Tibial artery (tissue), 4 donors: ENCODE measurements at regions not wholly inside any gene's neighbourhood (a gene's known extent, or its start where the extent isn't known, plus 50 kb on each side); places are given as distances from the start of the nearest gene placed in this dataset.

Experiments used
- DNase-seq, 2 donors: peaks; one replicate each; pipeline ENCODE4 v3.0.0-alpha.2; 2019
- H3K27ac ChIP-seq, 2 donors: fragments of 200-600 bp; sonication (generic) in 1 of 2; 1 replicate in 1 of 2; 2 replicates in 1 of 2; pipeline ENCODE4 v1.5.1; 2018 to 2019; ENCODE audit warnings: mild to moderate bottlenecking in 1 of 2
- H3K27me3 ChIP-seq, 2 donors: fragments of 200-600 bp; sonication (generic) in 1 of 2; one replicate each; pipeline versions ENCODE4 v1.5.1 to v1.6.0; 2016 to 2019
- H3K36me3 ChIP-seq, 3 donors: fragments of 200-600 bp; sonication (generic) in 2 of 3; one replicate each; pipeline ENCODE4 v1.5.1; 2016 to 2019; ENCODE audit warnings: mild to moderate bottlenecking in 2 of 3
- H3K4me1 ChIP-seq, 4 donors: fragments of 200-600 bp; sonication (generic) in 2 of 4; 1 replicate in 3 of 4; 2 replicates in 1 of 4; pipeline ENCODE4 v1.5.1; 2016 to 2019
- H3K4me3 ChIP-seq, 2 donors: fragments of 200-600 bp; sonication (generic) in 1 of 2; 1 replicate in 1 of 2; 2 replicates in 1 of 2; pipeline ENCODE4 v1.5.1; 2018 to 2019; ENCODE audit warnings: mild to moderate bottlenecking in 2 of 2
- H3K9me3 ChIP-seq, 3 donors: fragments of 200-600 bp; sonication (generic) in 1 of 3; one replicate each; pipeline ENCODE4 v1.5.1; 2016 to 2019
- intact Hi-C: fragments of 100-400 bp; cut with DNase I; formaldehyde crosslinking; loops from one replicate; pipeline ENCODE4 v1.15.0; 2023; ENCODE audit warnings: low total_unique reads
- TF ChIP-seq, protein P1 (sequence below), 2 experiments: fragments of 200-600 bp in 1 of 2; fragments of 450-650 bp in 1 of 2; IDR thresholded peaks; one replicate each; pipeline ENCODE4 v1.5.1; 2017 to 2019; ENCODE audit warnings: antibody characterized with exemption in 2 of 2, mild to moderate bottlenecking in 1 of 2, moderate library complexity in 1 of 2

DNA sequence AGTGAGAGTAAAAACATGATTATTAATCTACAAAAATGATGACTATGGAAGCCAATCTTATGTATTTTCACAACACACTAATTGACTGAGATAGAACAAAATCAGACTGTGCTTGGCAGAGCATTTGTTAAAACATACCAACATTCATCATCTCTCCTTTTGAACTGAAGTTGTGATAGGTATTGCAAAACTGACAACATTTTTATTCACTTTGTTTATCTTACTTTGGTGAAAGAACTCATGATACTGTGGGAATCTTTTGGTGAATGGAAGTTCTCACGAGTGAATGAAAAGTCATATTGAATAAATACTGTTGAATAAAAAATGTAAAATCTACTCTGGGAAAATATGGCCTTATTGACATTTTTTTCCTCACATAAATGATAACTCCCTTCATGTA is 1430.2 kb upstream of the PIK3C3 start:
- TF ChIP-seq, protein P1, sequence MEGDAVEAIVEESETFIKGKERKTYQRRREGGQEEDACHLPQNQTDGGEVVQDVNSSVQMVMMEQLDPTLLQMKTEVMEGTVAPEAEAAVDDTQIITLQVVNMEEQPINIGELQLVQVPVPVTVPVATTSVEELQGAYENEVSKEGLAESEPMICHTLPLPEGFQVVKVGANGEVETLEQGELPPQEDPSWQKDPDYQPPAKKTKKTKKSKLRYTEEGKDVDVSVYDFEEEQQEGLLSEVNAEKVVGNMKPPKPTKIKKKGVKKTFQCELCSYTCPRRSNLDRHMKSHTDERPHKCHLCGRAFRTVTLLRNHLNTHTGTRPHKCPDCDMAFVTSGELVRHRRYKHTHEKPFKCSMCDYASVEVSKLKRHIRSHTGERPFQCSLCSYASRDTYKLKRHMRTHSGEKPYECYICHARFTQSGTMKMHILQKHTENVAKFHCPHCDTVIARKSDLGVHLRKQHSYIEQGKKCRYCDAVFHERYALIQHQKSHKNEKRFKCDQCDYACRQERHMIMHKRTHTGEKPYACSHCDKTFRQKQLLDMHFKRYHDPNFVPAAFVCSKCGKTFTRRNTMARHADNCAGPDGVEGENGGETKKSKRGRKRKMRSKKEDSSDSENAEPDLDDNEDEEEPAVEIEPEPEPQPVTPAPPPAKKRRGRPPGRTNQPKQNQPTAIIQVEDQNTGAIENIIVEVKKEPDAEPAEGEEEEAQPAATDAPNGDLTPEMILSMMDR (IDR thresholded peaks at IDR 0.05), result no peak
- Histone ChIP-seq H3K4me3 (no peak overlapping the region), H3K36me3 (no peaks in the 10 kb centered on the region), H3K27ac (no peak overlapping the region), H3K27me3 (no peaks in the 10 kb centered on the region), H3K9me3 (no peaks in the 10 kb centered on the region), H3K4me1 (no peaks in the 10 kb centered on the region)
- DNase-seq, result no peak
- intact Hi-C loops, result no loop called here

- Histone ChIP-seq H3K4me3 (no peak overlapping the region), H3K27ac (no peak overlapping the region), H3K9me3 (no peaks in the 10 kb centered on the region), H3K4me1 (no peaks in the 10 kb centered on the region), H3K36me3 (no peaks in the 10 kb centered on the region), H3K27me3 (no peaks in the 10 kb centered on the region)
- TF ChIP-seq, protein P1 (IDR thresholded peaks at IDR 0.05), result no peak
- intact Hi-C loops, result no loop called here
- no peak for DNase-seq
Measured at GRCh38 chr18:40523287-40523686, 1431.7 kb upstream of the PIK3C3 start.

DNA sequence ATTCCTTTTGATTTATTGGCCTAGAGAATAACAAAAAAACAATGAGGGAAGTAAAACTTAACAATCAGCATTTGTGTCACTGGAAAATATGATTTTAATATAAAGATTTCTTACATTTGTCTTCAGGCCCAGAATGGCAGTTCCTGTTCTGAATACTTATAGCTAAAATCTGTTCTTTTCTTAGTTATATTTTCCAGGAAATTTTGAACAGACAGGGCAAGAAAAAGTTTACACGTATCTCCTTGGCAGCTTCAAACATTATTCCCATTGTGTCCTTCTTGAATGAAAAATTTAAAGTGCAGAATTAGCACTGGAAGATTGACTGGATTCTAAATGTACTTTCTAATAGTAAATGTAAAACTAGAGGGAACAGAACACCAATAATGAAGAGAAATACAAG is 1454.0 kb upstream of the PIK3C3 start:
- TF ChIP-seq, protein P1 (IDR thresholded peaks at IDR 0.05), result no peak
- no peaks in the 10 kb centered on the region for H3K27me3 ChIP-seq
- DNase-seq, result no peak
- intact Hi-C loops, result no loop called here
- no peak overlapping the region for H3K4me3 ChIP-seq
- no peaks in the 10 kb centered on the region for H3K36me3 ChIP-seq
- H3K4me1 ChIP-seq, result no peaks in the 10 kb centered on the region
- H3K9me3 ChIP-seq, result no peaks in the 10 kb centered on the region
- no peak overlapping the region for H3K27ac ChIP-seq

GRCh38 chr18:40494603-40495002 is 1460.4 kb upstream of the PIK3C3 start:
- intact Hi-C loops, result no loop called here
- TF ChIP-seq, protein P1 (IDR thresholded peaks at IDR 0.05), result no peak

GRCh38 chr18:40493316-40493715 is 1461.7 kb upstream of the PIK3C3 start:
- TF ChIP-seq, protein P1 (IDR thresholded peaks at IDR 0.05), result no peak
- Histone ChIP-seq H3K4me1 (no peaks in the 10 kb centered on the region), H3K27me3 (no peaks in the 10 kb centered on the region), H3K4me3 (no peak overlapping the region), H3K9me3 (no peaks in the 10 kb centered on the region), H3K36me3 (no peaks in the 10 kb centered on the region), H3K27ac (no peak overlapping the region)
- no peak for DNase-seq
- intact Hi-C loops, result no loop called here

More at GRCh38 chr18:40494603-40495002, 1460.4 kb upstream of the PIK3C3 start:
- no peak for DNase-seq
- Histone ChIP-seq H3K36me3 (no peaks in the 10 kb centered on the region), H3K27me3 (no peaks in the 10 kb centered on the region), H3K27ac (no peak overlapping the region), H3K4me1 (no peaks in the 10 kb centered on the region), H3K9me3 (no peaks in the 10 kb centered on the region), H3K4me3 (no peak overlapping the region)

DNA sequence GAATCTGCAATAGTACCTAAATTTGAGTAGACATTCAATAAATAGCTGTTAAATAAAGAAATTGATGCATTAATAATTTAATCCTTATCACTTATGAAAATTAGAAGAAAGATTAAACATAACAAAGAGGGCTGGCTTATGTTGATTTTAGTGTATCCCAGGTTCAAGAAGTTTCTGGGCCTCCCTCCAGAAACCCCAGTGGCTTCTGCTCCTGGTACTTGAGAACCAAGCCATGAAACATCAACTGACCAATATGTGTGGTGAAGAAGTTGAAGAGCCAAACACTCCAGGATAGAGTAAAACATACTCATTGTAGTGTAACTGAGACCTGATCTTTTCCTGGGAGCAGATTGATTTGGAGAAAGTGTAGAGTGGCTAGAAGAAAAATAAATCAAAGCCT is 1465.7 kb upstream of the PIK3C3 start:
- TF ChIP-seq, protein P1 (IDR thresholded peaks at IDR 0.05), result no peak

More for the DNA sequence above, 1465.7 kb upstream of the PIK3C3 start:
- H3K27me3 ChIP-seq, result no peaks in the 10 kb centered on the region
- H3K27ac ChIP-seq, result no peak overlapping the region
- no peak overlapping the region for H3K4me3 ChIP-seq
- intact Hi-C loops, result no loop called here
- no peaks in the 10 kb centered on the region for H3K36me3 ChIP-seq
- no peaks in the 10 kb centered on the region for H3K4me1 ChIP-seq
- DNase-seq, result no peak
- H3K9me3 ChIP-seq, result no peaks in the 10 kb centered on the region
